Medulla oblongata (tissue), 1 donor: ENCODE measurements at regions not wholly inside any gene's neighbourhood (a gene's known extent, or its start where the extent isn't known, plus 50 kb on each side); places are given as distances from the start of the nearest gene placed in this dataset.
A peak's percentile ranks its signal among the peaks of the same experiment; 100 is the strongest.

Source experiments
- DNase-seq: peaks from one replicate; pipeline ENCODE4 v3.0.0-alpha.2; 2015; ENCODE audit errors: extremely low spot score

- no peak for DNase-seq
Observed at GRCh38 chr6:144877118-144877517, 592.0 kb downstream of the UTRN start.

GRCh38 chr6:144878577-144878976 lies 593.4 kb downstream of the UTRN start:
- DNase-seq, result no peak

- DNase-seq, result no peak
Observed at GRCh38 chr6:144879436-144879835, 594.3 kb downstream of the UTRN start.

GRCh38 chr6:144882425-144882824 lies 597.3 kb downstream of the UTRN start:
- no peak for DNase-seq

GRCh38 chr6:144883915-144884314 lies 598.8 kb downstream of the UTRN start:
- DNase-seq, result no peak

GRCh38 chr6:144885817-144886216 lies 600.7 kb downstream of the UTRN start:
- DNase-seq, result no peak

- no peak for DNase-seq
Observed at GRCh38 chr6:144886682-144887081, 601.5 kb downstream of the UTRN start.

GRCh38 chr6:144888621-144889020 lies 603.5 kb downstream of the UTRN start:
- DNase-seq, result no peak

GRCh38 chr6:144893680-144894151 lies 608.6 kb downstream of the UTRN start:
- DNase-seq, result no peak

GRCh38 chr6:144894240-144894639 lies 609.1 kb downstream of the UTRN start:
- DNase-seq, result no peak

GRCh38 chr6:144895313-144896278 lies 610.5 kb downstream of the UTRN start:
- peak; percentile 7 for DNase-seq

GRCh38 chr6:144896289-144896688 lies 611.2 kb downstream of the UTRN start:
- DNase-seq, result peak; percentile 29

- DNase-seq, result no peak
Observed at GRCh38 chr6:144896871-144897270, 611.7 kb downstream of the UTRN start.

- DNase-seq, result no peak
Observed at GRCh38 chr6:144897441-144897921, 612.3 kb downstream of the UTRN start.

GRCh38 chr6:144898052-144898689 lies 613.0 kb downstream of the UTRN start:
- no peak for DNase-seq

- no peak for DNase-seq
Observed at GRCh38 chr6:144898741-144899140, 613.6 kb downstream of the UTRN start.

- no peak for DNase-seq
Observed at GRCh38 chr6:144899161-144899560, 614.0 kb downstream of the UTRN start.

GRCh38 chr6:144901412-144901811 lies 616.3 kb downstream of the UTRN start:
- no peak for DNase-seq

GRCh38 chr6:144908004-144908403 lies 622.9 kb downstream of the UTRN start:
- no peak for DNase-seq

GRCh38 chr6:144909753-144910285 lies 624.7 kb downstream of the UTRN start:
- DNase-seq, result no peak

- no peak for DNase-seq
Observed at GRCh38 chr6:144911322-144911721, 626.2 kb downstream of the UTRN start.

GRCh38 chr6:144912474-144912873 lies 627.3 kb downstream of the UTRN start:
- DNase-seq, result no peak
